ENCODE measurements at regions not wholly inside any gene's neighbourhood (a gene's known extent, or its start where the extent isn't known, plus 50 kb on each side); places are given as distances from the start of the nearest gene placed in this dataset.

DNA sequence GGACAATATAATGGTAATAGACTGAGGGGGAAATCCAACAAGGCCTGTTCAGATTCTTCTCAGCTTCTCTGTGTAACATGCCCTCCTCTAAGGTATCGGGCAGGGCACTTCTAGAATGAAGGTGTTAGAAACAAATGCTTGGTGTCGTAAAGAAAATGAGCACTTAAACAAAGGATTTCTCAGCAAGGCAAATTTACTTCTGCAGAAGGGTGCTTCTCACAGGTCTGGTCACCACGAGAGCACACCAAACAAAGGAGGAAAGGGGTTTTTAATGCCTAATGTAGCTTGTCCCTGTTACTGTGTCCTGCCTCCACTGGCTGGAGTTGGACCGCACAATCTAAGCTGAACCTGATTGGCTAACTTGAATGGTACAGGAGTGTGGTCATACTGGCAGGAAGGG is 642.6 kb upstream of the CDH8 start:
- TF ChIP-seq CTCF (IDR thresholded peaks at IDR 0.05; ENCODE audit: poor library complexity, severe bottlenecking) (no peak), POLR2AphosphoS5 (IDR thresholded peaks at IDR 0.05) (no peak), EZH2 (IDR thresholded peaks at IDR 0.05; ENCODE audit: borderline replicate concordance, insufficient read depth, low read length, poor library complexity, severe bottlenecking) (no peak), MXI1 (conservative IDR thresholded peaks at IDR 0.05; ENCODE audit: poor library complexity, severe bottlenecking) (no peak), EP300 (conservative IDR thresholded peaks at IDR 0.05; ENCODE audit: poor library complexity, severe bottlenecking) (no peak)
